Cardiac muscle cell (in vitro differentiated cells and primary cell): ENCODE measurements at regions not wholly inside any gene's neighbourhood (a gene's known extent, or its start where the extent isn't known, plus 50 kb on each side); places are given as distances from the start of the nearest gene placed in this dataset.
"Not testable (repeated sequence)": the region's sequence is repeated elsewhere in the genome, so short reads cannot be mapped to it uniquely, and the experiment has no call there.

Source experiments
- DNase-seq, 2 donors: peaks; one replicate each; pipeline versions ENCODE4 v3.0.0 to v3.0.0-alpha.2; 2010 to 2017; ENCODE audit warnings: low read depth in 1 of 2, low spot score in 1 of 2
- H3K27ac ChIP-seq: fragments of 200-600 bp; sonication (generic); 2 replicates; pipeline ENCODE4 v1.5.1; 2016
- H3K27me3 ChIP-seq: fragments of 200-600 bp; sonication (generic); 2 replicates; pipeline ENCODE4 v1.6.0; 2016; ENCODE audit warnings: control low read depth
- H3K36me3 ChIP-seq: fragments of 200-600 bp; sonication (generic); 2 replicates; pipeline ENCODE4 v1.5.1; 2016; ENCODE audit warnings: control low read depth
- H3K4me1 ChIP-seq: fragments of 200-600 bp; sonication (generic); 2 replicates; pipeline ENCODE4 v1.8.1; 2017; ENCODE audit warnings: low read depth, mild to moderate bottlenecking, mixed run types
- H3K4me3 ChIP-seq: fragments of 200-600 bp; sonication (generic); 2 replicates; pipeline ENCODE4 v1.5.1; 2016; ENCODE audit warnings: mild to moderate bottlenecking
- H3K9me3 ChIP-seq: fragments of 200-600 bp; sonication (generic); 2 replicates; pipeline ENCODE4 v1.5.1; 2017; ENCODE audit warnings: low read depth, mild to moderate bottlenecking, control low read depth
- TF ChIP-seq, protein P1 (sequence below): IDR thresholded peaks from 2 replicates; pipeline ENCODE4 v1.5.1; 2012; ENCODE audit warnings: low read depth, mild to moderate bottlenecking, low read length

DNA sequence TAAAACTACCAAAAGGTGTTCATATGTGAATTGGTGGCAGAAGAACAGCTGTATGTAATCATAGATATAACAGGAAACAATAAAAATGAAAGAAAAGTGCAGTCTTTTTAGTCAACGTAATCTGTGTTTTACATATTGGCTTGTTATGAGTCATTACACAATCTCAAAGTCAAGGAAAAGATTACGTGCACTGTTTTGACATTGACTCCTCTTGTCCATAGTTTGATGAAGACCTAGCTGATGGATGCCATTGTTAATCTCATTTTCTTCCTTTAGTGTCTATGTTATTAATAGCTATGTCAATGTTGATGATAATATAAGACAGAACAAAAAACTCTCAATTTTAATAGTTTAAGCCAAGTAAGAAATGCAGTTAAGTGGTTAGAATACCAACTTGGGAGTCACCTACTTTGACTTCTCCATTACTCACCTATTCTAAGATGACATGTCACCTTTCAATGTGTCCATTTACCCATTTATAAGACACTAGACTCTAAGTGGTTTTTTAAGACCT is 84.5 kb upstream of the SAMSN1 start:
- H3K36me3 ChIP-seq, result no peaks in the 10 kb centered on the region
- no peaks in the 10 kb centered on the region for H3K9me3 ChIP-seq
- no peak overlapping the region for H3K27ac ChIP-seq
- H3K27me3 ChIP-seq, result no peaks in the 10 kb centered on the region
- TF ChIP-seq, protein P1, sequence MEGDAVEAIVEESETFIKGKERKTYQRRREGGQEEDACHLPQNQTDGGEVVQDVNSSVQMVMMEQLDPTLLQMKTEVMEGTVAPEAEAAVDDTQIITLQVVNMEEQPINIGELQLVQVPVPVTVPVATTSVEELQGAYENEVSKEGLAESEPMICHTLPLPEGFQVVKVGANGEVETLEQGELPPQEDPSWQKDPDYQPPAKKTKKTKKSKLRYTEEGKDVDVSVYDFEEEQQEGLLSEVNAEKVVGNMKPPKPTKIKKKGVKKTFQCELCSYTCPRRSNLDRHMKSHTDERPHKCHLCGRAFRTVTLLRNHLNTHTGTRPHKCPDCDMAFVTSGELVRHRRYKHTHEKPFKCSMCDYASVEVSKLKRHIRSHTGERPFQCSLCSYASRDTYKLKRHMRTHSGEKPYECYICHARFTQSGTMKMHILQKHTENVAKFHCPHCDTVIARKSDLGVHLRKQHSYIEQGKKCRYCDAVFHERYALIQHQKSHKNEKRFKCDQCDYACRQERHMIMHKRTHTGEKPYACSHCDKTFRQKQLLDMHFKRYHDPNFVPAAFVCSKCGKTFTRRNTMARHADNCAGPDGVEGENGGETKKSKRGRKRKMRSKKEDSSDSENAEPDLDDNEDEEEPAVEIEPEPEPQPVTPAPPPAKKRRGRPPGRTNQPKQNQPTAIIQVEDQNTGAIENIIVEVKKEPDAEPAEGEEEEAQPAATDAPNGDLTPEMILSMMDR, result no peak
- no peaks in the 10 kb centered on the region for H3K4me1 ChIP-seq
- H3K4me3 ChIP-seq, result no peak overlapping the region
- no peak for DNase-seq

DNA sequence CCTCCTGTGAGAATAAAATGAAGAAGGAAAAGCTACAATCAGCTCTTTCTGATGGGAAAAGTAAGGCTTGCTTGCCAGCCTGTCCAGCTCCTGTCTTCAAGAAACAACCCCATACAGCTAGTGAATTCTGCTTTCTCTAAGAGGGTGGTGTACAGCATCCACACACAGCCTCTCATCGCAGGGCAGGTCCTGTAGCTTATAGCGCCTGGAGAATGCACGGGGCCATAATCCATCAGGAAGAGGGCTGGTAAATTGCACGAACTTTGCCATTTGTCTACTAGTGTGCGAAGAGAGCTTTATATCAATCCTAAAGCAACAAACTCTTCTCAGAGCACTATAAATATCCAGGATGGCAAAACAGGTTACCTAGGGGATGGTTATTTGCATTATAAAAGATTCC is 83.3 kb upstream of the SAMSN1 start:
- Histone ChIP-seq H3K27me3 (no peaks in the 10 kb centered on the region), H3K9me3 (no peaks in the 10 kb centered on the region), H3K4me1 (no peaks in the 10 kb centered on the region), H3K4me3 (no peak overlapping the region), H3K36me3 (no peaks in the 10 kb centered on the region), H3K27ac (no peak overlapping the region)
- TF ChIP-seq, protein P1, result no peak
- DNase-seq, result no peak

DNA sequence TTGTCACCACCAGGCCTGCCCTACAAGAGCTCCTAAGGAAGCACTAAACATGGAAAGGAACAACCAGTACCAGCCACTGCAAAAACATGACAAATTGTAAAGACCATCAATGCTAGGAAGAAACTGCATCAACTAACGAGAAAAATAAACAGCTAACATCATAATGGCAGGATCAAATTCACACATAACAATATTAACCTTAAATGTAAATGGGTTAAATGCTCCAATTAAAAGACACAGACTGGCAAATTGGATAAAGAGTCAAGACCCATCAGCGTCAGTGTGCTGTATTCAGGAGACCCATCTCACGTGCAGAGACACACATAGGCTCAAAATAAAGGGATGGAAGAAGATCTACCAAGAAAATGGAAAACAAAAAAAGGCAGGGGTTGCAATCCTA is 77.0 kb upstream of the SAMSN1 start:
- not testable (repeated sequence) for H3K27ac ChIP-seq, H3K36me3 ChIP-seq

DNA sequence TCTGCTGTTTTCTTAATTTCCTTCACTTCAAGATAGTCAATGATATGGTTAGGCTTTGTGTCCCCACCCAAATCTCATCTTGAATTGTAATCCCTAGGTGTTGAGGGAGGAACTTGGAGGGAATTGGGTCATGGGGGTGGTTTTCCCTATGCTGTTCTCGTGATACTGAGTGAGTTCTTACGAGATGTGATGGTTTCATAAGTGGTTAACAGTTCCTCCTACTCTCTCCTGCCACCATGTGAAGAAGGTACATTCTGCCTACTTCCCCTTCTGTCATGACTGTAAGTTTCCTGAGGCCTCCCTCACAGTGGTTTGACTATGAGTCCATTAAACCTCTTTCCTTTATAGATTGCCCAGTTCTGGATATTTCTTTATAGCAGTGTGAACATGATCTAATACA is 74.0 kb upstream of the SAMSN1 start:
- TF ChIP-seq, protein P1, result no peak
- H3K36me3 ChIP-seq, result no peaks in the 10 kb centered on the region
- DNase-seq, result no peak
- H3K27ac ChIP-seq, result no peak overlapping the region
- peaks cover 12% of the 10 kb centered on the region for H3K4me1 ChIP-seq
- no peaks in the 10 kb centered on the region for H3K27me3 ChIP-seq
- no peak overlapping the region for H3K4me3 ChIP-seq
- H3K9me3 ChIP-seq, result no peaks in the 10 kb centered on the region

More for the DNA sequence above, 77.0 kb upstream of the SAMSN1 start:
- not testable (repeated sequence) for DNase-seq, H3K9me3 ChIP-seq, H3K4me1 ChIP-seq, H3K4me3 ChIP-seq, H3K27me3 ChIP-seq

DNA sequence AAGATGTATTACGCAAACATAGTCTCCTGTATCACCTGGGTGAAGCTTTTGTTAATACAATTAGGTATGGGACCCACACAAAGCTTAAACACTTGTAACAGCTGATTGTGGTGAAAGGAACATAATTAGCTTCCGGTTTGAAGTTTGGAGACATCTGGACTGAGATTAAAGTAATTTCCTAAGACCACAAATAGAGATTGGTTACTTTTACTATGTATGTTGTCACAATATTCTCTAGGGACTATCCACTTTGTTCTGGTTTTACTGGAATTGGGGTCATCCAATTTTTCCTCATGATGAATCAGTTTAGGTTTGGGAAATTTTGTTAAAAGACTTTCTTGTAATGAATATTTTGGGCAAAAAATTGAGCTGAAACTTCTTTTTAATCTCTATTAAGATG is 71.8 kb upstream of the SAMSN1 start:
- Histone ChIP-seq H3K27me3 (no peaks in the 10 kb centered on the region), H3K36me3 (no peaks in the 10 kb centered on the region), H3K9me3 (no peaks in the 10 kb centered on the region), H3K27ac (peak overlapping the region; percentile 20), H3K4me1 (peaks cover 12% of the 10 kb centered on the region), H3K4me3 (no peak overlapping the region)
- peak in 1 of 2 donors; percentile 19 for DNase-seq
- TF ChIP-seq, protein P1, result no peak

DNA sequence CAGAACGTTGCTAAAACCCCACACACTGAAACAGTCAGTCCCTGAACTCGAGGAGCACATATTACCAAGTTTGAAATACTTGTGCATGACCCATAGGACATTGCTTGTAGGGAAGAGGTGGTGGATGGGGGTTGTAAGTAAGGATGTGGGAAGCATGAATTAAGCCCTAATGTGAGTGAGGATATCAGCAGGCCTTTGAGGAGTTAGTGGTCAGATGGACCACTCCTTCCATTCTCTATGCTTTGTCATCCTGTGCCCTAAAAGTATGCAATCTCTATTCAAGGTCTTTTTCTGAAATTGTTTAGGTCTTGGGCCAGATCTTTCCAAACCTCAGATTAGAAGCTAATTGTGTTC is 70.9 kb upstream of the SAMSN1 start:
- no peak overlapping the region for H3K27ac ChIP-seq

More for the DNA sequence above, 70.9 kb upstream of the SAMSN1 start:
- no peaks in the 10 kb centered on the region for H3K27me3 ChIP-seq
- no peaks in the 10 kb centered on the region for H3K36me3 ChIP-seq
- DNase-seq, result no peak
- H3K4me1 ChIP-seq, result peaks cover 12% of the 10 kb centered on the region
- no peak overlapping the region for H3K4me3 ChIP-seq
- H3K9me3 ChIP-seq, result no peaks in the 10 kb centered on the region
- TF ChIP-seq, protein P1, result no peak
